GM12878 (cell line): ENCODE measurements at regions not wholly inside any gene's neighbourhood (a gene's known extent, or its start where the extent isn't known, plus 50 kb on each side); places are given as distances from the start of the nearest gene placed in this dataset.

Experiments used
- CTCF ChIP-seq, 3 experiments: IDR thresholded peaks in 2 of 3; conservative IDR thresholded peaks in 1 of 3; 2 replicates each; pipeline ENCODE4 v1.5.1; 2011; ENCODE audit warnings: low read depth in 3 of 3, low read length in 3 of 3, mild to moderate bottlenecking in 3 of 3, control low read depth in 2 of 3, moderate library complexity in 2 of 3, inconsistent platforms in 1 of 3, mixed read lengths in 1 of 3; ENCODE audit not compliant: control insufficient read depth in 2 of 3, insufficient read depth in 1 of 3; ENCODE audit errors: extremely low read depth in 1 of 3
- JUNB ChIP-seq: IDR thresholded peaks from 2 replicates; pipeline ENCODE4 v1.6.1; 2016; ENCODE audit warnings: antibody characterized with exemption, mild to moderate bottlenecking
- NFYB ChIP-seq: IDR thresholded peaks from 2 replicates; pipeline ENCODE4 v1.6.1; 2011; ENCODE audit warnings: low read depth, mild to moderate bottlenecking, low read length, improper control_type of control experiment, moderate library complexity; ENCODE audit not compliant: insufficient read depth
- RAD21 ChIP-seq: IDR thresholded peaks from 2 replicates; pipeline ENCODE4 v1.6.1; 2011; ENCODE audit warnings: mild to moderate bottlenecking, low read depth, low read length, moderate library complexity; ENCODE audit not compliant: insufficient read depth
- TAF1 ChIP-seq: IDR thresholded peaks from 2 replicates; pipeline ENCODE4 v1.6.1; 2011; ENCODE audit warnings: mild to moderate bottlenecking, low read depth, low read length, borderline replicate concordance

GRCh38 chr2:6499691-6500090, 366.0 kb downstream of the CMPK2 start:
- no peak for TF ChIP-seq RAD21
- TF ChIP-seq CTCF (IDR thresholded peaks at IDR 0.05 in 2 of 3, conservative IDR thresholded peaks at IDR 0.05 in 1 of 3; ENCODE audit: control insufficient read depth in 2 of 3, extremely low read depth in 1 of 3, insufficient read depth in 1 of 3, low read depth in 3 of 3, low read length in 3 of 3), result no peak
- TF ChIP-seq TAF1, result no peak
- no peak for TF ChIP-seq NFYB
- no peak for TF ChIP-seq JUNB
